Kidney epithelial cell (primary cell): ENCODE measurements at regions not wholly inside any gene's neighbourhood (a gene's known extent, or its start where the extent isn't known, plus 50 kb on each side); places are given as distances from the start of the nearest gene placed in this dataset.

ENCODE experiments used
- DNase-seq: peaks from one replicate; pipeline ENCODE4 v3.0.0-alpha.2; 2010; ENCODE audit warnings: low read depth
- H3K27me3 ChIP-seq: 2 replicates; pipeline ENCODE4 v1.6.0; 2011; ENCODE audit warnings: low read length; ENCODE audit not compliant: control insufficient read depth, insufficient read depth
- H3K36me3 ChIP-seq: 2 replicates; pipeline ENCODE4 v1.5.1; 2011; ENCODE audit warnings: low read length; ENCODE audit not compliant: control insufficient read depth, insufficient read depth
- H3K4me3 ChIP-seq: 2 replicates; pipeline ENCODE4 v1.5.1; 2011; ENCODE audit warnings: low read depth, mild to moderate bottlenecking, control low read depth, low read length
- TF ChIP-seq, protein P1 (sequence below): IDR thresholded peaks from 2 replicates; pipeline ENCODE4 v1.5.1; 2011; ENCODE audit warnings: mild to moderate bottlenecking, moderate library complexity, low read length, control low read depth, inconsistent platforms; ENCODE audit not compliant: insufficient read depth, poor library complexity, severe bottlenecking

- no peak for DNase-seq
- Histone ChIP-seq H3K36me3 (no peaks in the 10 kb centered on the region), H3K4me3 (no peak overlapping the region), H3K27me3 (no peaks in the 10 kb centered on the region)
- TF ChIP-seq, protein P1, sequence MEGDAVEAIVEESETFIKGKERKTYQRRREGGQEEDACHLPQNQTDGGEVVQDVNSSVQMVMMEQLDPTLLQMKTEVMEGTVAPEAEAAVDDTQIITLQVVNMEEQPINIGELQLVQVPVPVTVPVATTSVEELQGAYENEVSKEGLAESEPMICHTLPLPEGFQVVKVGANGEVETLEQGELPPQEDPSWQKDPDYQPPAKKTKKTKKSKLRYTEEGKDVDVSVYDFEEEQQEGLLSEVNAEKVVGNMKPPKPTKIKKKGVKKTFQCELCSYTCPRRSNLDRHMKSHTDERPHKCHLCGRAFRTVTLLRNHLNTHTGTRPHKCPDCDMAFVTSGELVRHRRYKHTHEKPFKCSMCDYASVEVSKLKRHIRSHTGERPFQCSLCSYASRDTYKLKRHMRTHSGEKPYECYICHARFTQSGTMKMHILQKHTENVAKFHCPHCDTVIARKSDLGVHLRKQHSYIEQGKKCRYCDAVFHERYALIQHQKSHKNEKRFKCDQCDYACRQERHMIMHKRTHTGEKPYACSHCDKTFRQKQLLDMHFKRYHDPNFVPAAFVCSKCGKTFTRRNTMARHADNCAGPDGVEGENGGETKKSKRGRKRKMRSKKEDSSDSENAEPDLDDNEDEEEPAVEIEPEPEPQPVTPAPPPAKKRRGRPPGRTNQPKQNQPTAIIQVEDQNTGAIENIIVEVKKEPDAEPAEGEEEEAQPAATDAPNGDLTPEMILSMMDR: no peak
Observed at GRCh38 chr2:64704161-64704560, 50.4 kb upstream of the SERTAD2 start.

DNA sequence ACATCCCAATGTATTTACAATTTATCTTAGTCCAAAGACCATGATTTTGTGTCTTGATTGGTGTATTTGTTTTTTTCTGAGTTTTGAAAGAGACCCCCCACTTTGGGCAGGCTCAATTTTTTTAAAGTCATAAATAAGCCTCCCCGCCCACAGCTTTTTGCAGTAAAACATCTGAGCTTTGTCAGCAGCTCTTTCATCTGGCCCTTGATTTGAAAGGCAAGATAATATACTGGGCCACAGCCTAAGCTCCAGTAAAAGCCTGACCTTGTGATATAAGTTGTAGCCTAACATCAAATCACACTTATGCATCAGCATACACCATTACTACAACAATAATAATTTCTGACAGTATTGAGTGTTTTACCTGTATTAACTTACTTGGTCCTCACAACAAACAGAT, 51.3 kb upstream of the SERTAD2 start:
- H3K27me3 ChIP-seq: no peaks in the 10 kb centered on the region
- H3K4me3 ChIP-seq: no peak overlapping the region
- H3K36me3 ChIP-seq: no peaks in the 10 kb centered on the region
- DNase-seq: no peak
- TF ChIP-seq, protein P1: no peak

DNA sequence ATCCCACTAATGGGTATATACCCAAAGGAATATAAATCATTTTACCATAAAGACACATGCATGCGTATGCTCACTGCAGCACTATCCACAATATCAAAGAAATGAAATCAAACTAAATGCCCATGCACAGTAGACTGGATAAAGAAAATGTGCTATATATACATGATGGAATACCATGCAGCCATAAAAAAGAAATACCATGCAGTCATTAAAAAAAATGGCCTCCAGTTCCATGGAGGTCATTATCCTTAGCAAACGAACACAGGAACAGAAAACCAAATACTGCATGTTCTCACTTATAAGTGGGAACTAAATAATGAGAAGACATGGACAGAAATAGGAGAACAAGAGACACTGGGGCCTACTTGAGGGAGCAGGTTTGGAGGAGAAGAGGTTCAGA, 53.6 kb upstream of the SERTAD2 start:
- Histone ChIP-seq H3K36me3 (no peaks in the 10 kb centered on the region), H3K27me3 (no peaks in the 10 kb centered on the region), H3K4me3 (no peak overlapping the region)
- no peak for DNase-seq
- TF ChIP-seq, protein P1: no peak

- TF ChIP-seq, protein P1: no peak
- DNase-seq: no peak
- Histone ChIP-seq H3K36me3 (no peaks in the 10 kb centered on the region), H3K4me3 (no peak overlapping the region), H3K27me3 (no peaks in the 10 kb centered on the region)
Observed at GRCh38 chr2:64708829-64709228, 55.1 kb upstream of the SERTAD2 start.

DNA sequence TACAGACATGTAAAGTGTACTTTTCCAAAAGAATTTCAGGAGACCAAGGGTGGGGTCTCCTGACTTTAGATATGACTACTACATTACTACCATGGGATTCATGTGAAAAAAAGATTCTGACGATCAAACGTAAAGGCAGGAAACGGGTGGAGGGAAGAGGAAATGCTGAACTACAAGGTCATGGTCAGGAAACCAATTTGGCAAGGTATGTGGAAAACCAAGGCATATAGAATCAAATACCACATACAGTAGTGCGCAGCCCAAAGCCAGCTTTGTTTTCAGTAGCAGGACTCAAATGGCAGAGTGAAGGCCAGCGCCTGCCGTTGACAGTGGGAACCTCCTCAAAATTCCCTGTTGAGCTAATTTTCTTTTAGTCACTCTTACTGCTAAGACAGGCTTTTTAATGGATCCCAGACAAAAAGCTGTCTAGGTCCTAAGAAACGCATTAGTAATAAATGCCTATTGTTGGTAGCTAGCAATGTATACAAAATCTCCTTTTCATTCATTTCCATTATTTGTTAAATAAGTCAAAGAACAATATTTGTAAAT, 57.6 kb upstream of the SERTAD2 start:
- no peak for DNase-seq
- Histone ChIP-seq H3K4me3 (no peak overlapping the region), H3K36me3 (no peaks in the 10 kb centered on the region), H3K27me3 (no peaks in the 10 kb centered on the region)
- TF ChIP-seq, protein P1: no peak

- no peak for DNase-seq
- no peaks in the 10 kb centered on the region for H3K27me3 ChIP-seq
- H3K36me3 ChIP-seq: no peaks in the 10 kb centered on the region
- TF ChIP-seq, protein P1: no peak
- no peak overlapping the region for H3K4me3 ChIP-seq
Observed at GRCh38 chr2:64713686-64714085, 60.0 kb upstream of the SERTAD2 start.
